ENCODE measurements at regions not wholly inside any gene's neighbourhood (a gene's known extent, or its start where the extent isn't known, plus 50 kb on each side); places are given as distances from the start of the nearest gene placed in this dataset.

DNA sequence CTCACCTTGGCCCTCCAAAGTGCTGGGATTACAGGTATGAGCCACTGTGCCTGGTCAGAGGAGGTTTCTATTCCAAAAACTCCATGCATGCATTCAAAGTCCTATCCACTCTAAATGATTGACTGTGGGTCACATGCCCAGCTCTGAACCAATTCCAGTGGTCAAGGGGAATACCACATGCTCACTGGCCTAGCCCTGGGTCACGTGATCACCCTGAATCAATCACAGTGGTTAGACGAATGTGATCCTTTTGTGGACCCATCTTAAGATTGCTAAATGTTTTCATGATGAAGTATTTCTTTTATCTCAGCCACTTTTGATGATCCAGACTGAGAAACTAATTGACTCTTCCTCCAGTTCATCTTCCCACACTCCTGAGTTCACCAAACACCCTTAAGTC lies 475.8 kb downstream of the PREX1 start:
- Mint-ChIP-seq H3K4me1 (ENCODE audit: low read depth) (no peaks in the 10 kb centered on the region), H3K9me3 (peaks cover 7% of the 10 kb centered on the region), H3K4me3 (no peak overlapping the region), H3K36me3 (ENCODE audit: low read depth) (no peaks in the 10 kb centered on the region), H3K27me3 (peaks cover 2% of the 10 kb centered on the region), H3K27ac (no peak overlapping the region)
- ChIA-PET POLR2A (no interaction called here), CTCF (no interaction called here)
- TF ChIP-seq, protein P1, sequence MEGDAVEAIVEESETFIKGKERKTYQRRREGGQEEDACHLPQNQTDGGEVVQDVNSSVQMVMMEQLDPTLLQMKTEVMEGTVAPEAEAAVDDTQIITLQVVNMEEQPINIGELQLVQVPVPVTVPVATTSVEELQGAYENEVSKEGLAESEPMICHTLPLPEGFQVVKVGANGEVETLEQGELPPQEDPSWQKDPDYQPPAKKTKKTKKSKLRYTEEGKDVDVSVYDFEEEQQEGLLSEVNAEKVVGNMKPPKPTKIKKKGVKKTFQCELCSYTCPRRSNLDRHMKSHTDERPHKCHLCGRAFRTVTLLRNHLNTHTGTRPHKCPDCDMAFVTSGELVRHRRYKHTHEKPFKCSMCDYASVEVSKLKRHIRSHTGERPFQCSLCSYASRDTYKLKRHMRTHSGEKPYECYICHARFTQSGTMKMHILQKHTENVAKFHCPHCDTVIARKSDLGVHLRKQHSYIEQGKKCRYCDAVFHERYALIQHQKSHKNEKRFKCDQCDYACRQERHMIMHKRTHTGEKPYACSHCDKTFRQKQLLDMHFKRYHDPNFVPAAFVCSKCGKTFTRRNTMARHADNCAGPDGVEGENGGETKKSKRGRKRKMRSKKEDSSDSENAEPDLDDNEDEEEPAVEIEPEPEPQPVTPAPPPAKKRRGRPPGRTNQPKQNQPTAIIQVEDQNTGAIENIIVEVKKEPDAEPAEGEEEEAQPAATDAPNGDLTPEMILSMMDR (IDR thresholded peaks at IDR 0.05), result no peak
- ATAC-seq, result no peak
- DNase-seq, result no peak
- intact Hi-C loops (cut with micrococcal nuclease), result no loop called here

DNA sequence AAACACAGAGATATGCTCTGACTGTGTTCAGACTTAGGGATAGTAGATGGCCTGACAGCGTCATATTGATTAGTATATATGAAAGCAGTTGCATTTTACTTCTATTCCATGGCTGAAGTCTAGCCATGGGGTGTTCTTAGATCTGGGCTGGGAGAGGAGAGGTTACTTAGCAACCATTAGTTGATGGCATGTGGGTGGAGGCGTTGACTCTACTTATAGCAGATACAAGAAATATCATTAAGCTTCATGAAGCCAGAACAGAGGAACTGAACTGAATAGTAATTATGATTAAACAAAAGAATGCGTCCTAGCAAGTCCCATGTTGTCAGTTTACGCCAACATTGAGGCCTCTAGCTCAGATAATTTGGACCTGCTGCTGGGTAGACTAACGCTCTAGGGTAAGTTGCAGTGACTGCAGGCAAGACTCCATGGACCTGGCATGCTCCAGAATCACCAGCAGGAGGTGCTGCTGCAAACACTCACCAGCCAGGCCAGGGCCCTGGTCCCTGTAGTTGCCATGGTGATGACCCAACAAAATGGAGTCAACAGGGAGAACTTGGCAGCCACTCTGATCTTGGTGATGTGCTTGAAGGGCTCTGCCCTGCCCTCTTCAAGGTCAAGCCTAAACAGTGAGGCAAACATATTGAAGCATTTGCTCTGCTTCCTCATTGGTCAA lies 477.3 kb downstream of the PREX1 start:
- intact Hi-C loops (cut with micrococcal nuclease), result no loop called here
- DNase-seq (peak; percentile 16), ATAC-seq (no peak)
- peaks cover 7% of the 10 kb centered on the region for H3K9me3 Mint-ChIP-seq
- H3K27me3 Mint-ChIP-seq, result peaks cover 2% of the 10 kb centered on the region
- H3K36me3 Mint-ChIP-seq (ENCODE audit: low read depth), result no peaks in the 10 kb centered on the region
- TF ChIP-seq, protein P1 (IDR thresholded peaks at IDR 0.05), result peak; percentile 20
- ChIA-PET POLR2A (no interaction called here), CTCF (interaction anchor here (0.7 to 1.5 kb wide), 2 partner anchors 167 to 270 kb away, joined by 3 to 5 read pairs; no protein-coding TSS in a partner anchor)
- no peak overlapping the region for H3K27ac Mint-ChIP-seq
- no peaks in the 10 kb centered on the region for H3K4me1 Mint-ChIP-seq (ENCODE audit: low read depth)
- no peak overlapping the region for H3K4me3 Mint-ChIP-seq

GRCh38 chr20:48349656-48350055 lies 478.1 kb downstream of the PREX1 start:
- peaks cover 2% of the 10 kb centered on the region for H3K27me3 Mint-ChIP-seq
- CTCF ChIA-PET, result interaction anchor here (1.5 kb wide), 1 partner anchor 271 kb away, joined by 5 read pairs; no protein-coding TSS in a partner anchor
- intact Hi-C loops (cut with micrococcal nuclease), result no loop called here
- H3K9me3 Mint-ChIP-seq, result peaks cover 7% of the 10 kb centered on the region
- H3K36me3 Mint-ChIP-seq (ENCODE audit: low read depth), result no peaks in the 10 kb centered on the region
- no peak overlapping the region for H3K27ac Mint-ChIP-seq
- ATAC-seq, result no peak
- H3K4me1 Mint-ChIP-seq (ENCODE audit: low read depth), result no peaks in the 10 kb centered on the region
- TF ChIP-seq, protein P1 (IDR thresholded peaks at IDR 0.05), result no peak
- POLR2A ChIA-PET, result no interaction called here
- DNase-seq, result no peak
- H3K4me3 Mint-ChIP-seq, result no peak overlapping the region

- ATAC-seq (no peak), DNase-seq (no peak)
- Mint-ChIP-seq H3K36me3 (ENCODE audit: low read depth) (no peaks in the 10 kb centered on the region), H3K4me3 (no peak overlapping the region), H3K9me3 (no peaks in the 10 kb centered on the region), H3K27ac (no peak overlapping the region), H3K27me3 (peaks cover 2% of the 10 kb centered on the region), H3K4me1 (ENCODE audit: low read depth) (no peaks in the 10 kb centered on the region)
- CTCF ChIA-PET, result no interaction called here
- POLR2A ChIA-PET, result no interaction called here
- TF ChIP-seq, protein P1 (IDR thresholded peaks at IDR 0.05), result no peak
- intact Hi-C loops (cut with micrococcal nuclease), result no loop called here
Observed at GRCh38 chr20:48348022-48348421, 479.8 kb downstream of the PREX1 start.

- H3K27ac Mint-ChIP-seq, result no peak overlapping the region
- peaks cover 8% of the 10 kb centered on the region for H3K27me3 Mint-ChIP-seq
- TF ChIP-seq, protein P1 (IDR thresholded peaks at IDR 0.05), result no peak
- H3K9me3 Mint-ChIP-seq, result peaks cover under 1% of the 10 kb centered on the region
- POLR2A ChIA-PET, result interaction anchor here (1.1 kb wide), 1 partner anchor 14 kb away, joined by 3 read pairs; no protein-coding TSS in a partner anchor
- H3K4me3 Mint-ChIP-seq, result no peak overlapping the region
- peak; percentile 24 for ATAC-seq
- no peak for DNase-seq
- H3K4me1 Mint-ChIP-seq (ENCODE audit: low read depth), result no peaks in the 10 kb centered on the region
- CTCF ChIA-PET, result no interaction called here
- no peaks in the 10 kb centered on the region for H3K36me3 Mint-ChIP-seq (ENCODE audit: low read depth)
- intact Hi-C loops (cut with micrococcal nuclease), result no loop called here
Observed at GRCh38 chr20:48342822-48343513, 484.8 kb downstream of the PREX1 start.
